HEK293 (cell line): ENCODE measurements at regions not wholly inside any gene's neighbourhood (a gene's known extent, or its start where the extent isn't known, plus 50 kb on each side); places are given as distances from the start of the nearest gene placed in this dataset.

Experiments
- GFI1B ChIP-seq: fragments of 450-650 bp; formaldehyde crosslinking; IDR thresholded peaks from 2 replicates; pipeline ENCODE4 v1.5.1; 2016; ENCODE audit warnings: missing biosample characterization, missing genetic modification characterization
- SALL2 ChIP-seq: fragments of 450-650 bp; formaldehyde crosslinking; IDR thresholded peaks from 2 replicates; pipeline ENCODE4 v1.5.0; 2017; ENCODE audit warnings: missing biosample characterization, mild to moderate bottlenecking, missing genetic modification characterization, borderline replicate concordance
- SP3 ChIP-seq: fragments of 450-650 bp; formaldehyde crosslinking; IDR thresholded peaks from 2 replicates; pipeline ENCODE4 v1.5.1; 2016; ENCODE audit warnings: missing biosample characterization, missing genetic modification characterization
- TRIM28 ChIP-seq: IDR thresholded peaks from 2 replicates; pipeline ENCODE4 v1.6.1; 2011; ENCODE audit warnings: low read length, control low read depth, borderline replicate concordance
- YY2 ChIP-seq: fragments of 450-650 bp; formaldehyde crosslinking; IDR thresholded peaks from 2 replicates; pipeline ENCODE4 v1.5.1; 2016; ENCODE audit warnings: missing biosample characterization, missing genetic modification characterization
- ZBTB21 ChIP-seq: fragments of 450-650 bp; formaldehyde crosslinking; IDR thresholded peaks from 2 replicates; pipeline ENCODE4 v1.5.1; 2017; ENCODE audit warnings: missing biosample characterization, missing genetic modification characterization
- ZBTB49 ChIP-seq: fragments of 450-650 bp; formaldehyde crosslinking; IDR thresholded peaks from 2 replicates; pipeline ENCODE4 v1.5.1; 2016; ENCODE audit warnings: missing biosample characterization, missing genetic modification characterization, low read depth
- ZNF114 ChIP-seq: fragments of 450-650 bp; formaldehyde crosslinking; IDR thresholded peaks from 2 replicates; pipeline ENCODE4 v1.5.0; 2017; ENCODE audit warnings: missing biosample characterization, missing genetic modification characterization
- ZNF155 ChIP-seq: fragments of 450-650 bp; formaldehyde crosslinking; IDR thresholded peaks from 2 replicates; pipeline ENCODE4 v1.5.1; 2016; ENCODE audit warnings: missing biosample characterization, missing genetic modification characterization
- ZNF19 ChIP-seq: fragments of 450-650 bp; formaldehyde crosslinking; IDR thresholded peaks from 2 replicates; pipeline ENCODE4; 2016; ENCODE audit warnings: missing biosample characterization, missing genetic modification characterization, low read depth
- ZNF2 ChIP-seq: fragments of 450-650 bp; formaldehyde crosslinking; IDR thresholded peaks from 2 replicates; pipeline ENCODE4 v1.5.1; 2016; ENCODE audit warnings: missing biosample characterization, missing genetic modification characterization
- ZNF239 ChIP-seq: fragments of 450-650 bp; formaldehyde crosslinking; IDR thresholded peaks from 2 replicates; pipeline ENCODE4 v1.5.1; 2016; ENCODE audit warnings: missing biosample characterization, missing genetic modification characterization
- ZNF292 ChIP-seq: fragments of 450-650 bp; formaldehyde crosslinking; IDR thresholded peaks from 2 replicates; pipeline ENCODE4 v1.5.1; 2016; ENCODE audit warnings: low read depth, missing biosample characterization, missing genetic modification characterization, borderline replicate concordance
- ZNF324 ChIP-seq: fragments of 450-650 bp; formaldehyde crosslinking; IDR thresholded peaks from 2 replicates; pipeline ENCODE4 v1.5.1; 2016; ENCODE audit warnings: missing biosample characterization, missing genetic modification characterization
- ZNF391 ChIP-seq: fragments of 450-650 bp; formaldehyde crosslinking; IDR thresholded peaks from 2 replicates; pipeline ENCODE4 v1.5.1; 2016; ENCODE audit warnings: low read depth, missing biosample characterization, missing genetic modification characterization, borderline replicate concordance
- ZNF394 ChIP-seq: fragments of 450-650 bp; formaldehyde crosslinking; IDR thresholded peaks from 2 replicates; pipeline ENCODE4 v1.5.1; 2016; ENCODE audit warnings: missing biosample characterization, missing genetic modification characterization, mild to moderate bottlenecking, moderate library complexity, borderline replicate concordance
- ZNF416 ChIP-seq: fragments of 450-650 bp; formaldehyde crosslinking; IDR thresholded peaks from 2 replicates; pipeline ENCODE4 v1.5.1; 2016; ENCODE audit warnings: missing biosample characterization, missing genetic modification characterization
- ZNF513 ChIP-seq: fragments of 450-650 bp; IDR thresholded peaks from 2 replicates; pipeline ENCODE4 v1.5.1; 2018; ENCODE audit warnings: missing biosample characterization, missing genetic modification characterization
- ZNF596 ChIP-seq: fragments of 450-650 bp; IDR thresholded peaks from 2 replicates; pipeline ENCODE4 v1.5.0; 2018; ENCODE audit warnings: missing biosample characterization, mild to moderate bottlenecking, missing genetic modification characterization, moderate library complexity
- ZNF629 ChIP-seq: fragments of 450-650 bp; formaldehyde crosslinking; IDR thresholded peaks from 2 replicates; pipeline ENCODE4 v1.5.1; 2017; ENCODE audit warnings: missing biosample characterization, missing genetic modification characterization
- ZNF670 ChIP-seq: fragments of 450-650 bp; formaldehyde crosslinking; IDR thresholded peaks from 2 replicates; pipeline ENCODE4 v1.5.1; 2016; ENCODE audit warnings: missing biosample characterization, missing genetic modification characterization, low read depth
- ZSCAN16 ChIP-seq: fragments of 450-650 bp; formaldehyde crosslinking; IDR thresholded peaks from 2 replicates; pipeline ENCODE4 v1.5.1; 2016; ENCODE audit warnings: missing biosample characterization, missing genetic modification characterization
- ZSCAN4 ChIP-seq: fragments of 450-650 bp; formaldehyde crosslinking; IDR thresholded peaks from 2 replicates; pipeline ENCODE4 v1.5.1; 2017; ENCODE audit warnings: missing biosample characterization, missing genetic modification characterization
- TF ChIP-seq, protein P1 (sequence below): fragments of 450-650 bp; formaldehyde crosslinking; IDR thresholded peaks from 2 replicates; pipeline ENCODE4 v1.5.1; 2016; ENCODE audit warnings: missing biosample characterization, missing genetic modification characterization
- TF ChIP-seq, protein P2 (sequence below): sonication (generic); formaldehyde crosslinking; IDR thresholded peaks from 2 replicates; pipeline ENCODE4 v1.8.1; 2022; ENCODE audit warnings: mild to moderate bottlenecking, moderate library complexity, missing genetic modification reagents
- TF ChIP-seq, protein P3 (sequence below): fragments of 450-650 bp; formaldehyde crosslinking; IDR thresholded peaks from 2 replicates; pipeline ENCODE4 v1.5.1; 2016; ENCODE audit warnings: missing biosample characterization, missing genetic modification characterization
- TF ChIP-seq, protein P4 (sequence below): fragments of 450-650 bp; formaldehyde crosslinking; IDR thresholded peaks from 2 replicates; pipeline ENCODE4 v1.5.1; 2017; ENCODE audit warnings: missing biosample characterization, missing genetic modification characterization

GRCh38 chr5:125176005-125176390 is 429.6 kb upstream of the ZNF608 start (continued):
- TF ChIP-seq ZNF416 (no peak), SALL2 (tag by site-specific recombination) (no peak), ZBTB49 (tag by site-specific recombination) (no peak), ZSCAN4 (tag by site-specific recombination) (0 out of 2 replicates have a peak, but pooled peaks have one; percentile 18), ZSCAN16 (tag by site-specific recombination) (no peak), ZNF155 (tag by site-specific recombination) (no peak), SP3 (tag by site-specific recombination) (no peak), ZNF239 (tag by site-specific recombination) (no peak), ZNF19 (tag by site-specific recombination) (no peak), ZNF670 (no peak), ZNF324 (tag by site-specific recombination) (0 out of 2 replicates have a peak, but pooled peaks have one; percentile 9), ZNF114 (tag by site-specific recombination) (no peak), ZBTB21 (tag by site-specific recombination) (no peak), ZNF394 (tag by site-specific recombination) (no peak), ZNF2 (no peak), YY2 (tag by site-specific recombination) (0 out of 2 replicates have a peak, but pooled peaks have one; percentile 31), ZNF292 (tag by site-specific recombination) (no peak), ZNF629 (tag by site-specific recombination) (peak; percentile 41), TRIM28 (no peak), ZNF513 (tag by site-specific recombination) (no peak), GFI1B (tag by site-specific recombination) (peak; percentile 80; the same call in 1 of the 2 replicates), ZNF391 (tag by site-specific recombination) (no peak), ZNF596 (tag by site-specific recombination) (0 out of 2 replicates have a peak, but pooled peaks have one; percentile 50)
- TF ChIP-seq, protein P1, sequence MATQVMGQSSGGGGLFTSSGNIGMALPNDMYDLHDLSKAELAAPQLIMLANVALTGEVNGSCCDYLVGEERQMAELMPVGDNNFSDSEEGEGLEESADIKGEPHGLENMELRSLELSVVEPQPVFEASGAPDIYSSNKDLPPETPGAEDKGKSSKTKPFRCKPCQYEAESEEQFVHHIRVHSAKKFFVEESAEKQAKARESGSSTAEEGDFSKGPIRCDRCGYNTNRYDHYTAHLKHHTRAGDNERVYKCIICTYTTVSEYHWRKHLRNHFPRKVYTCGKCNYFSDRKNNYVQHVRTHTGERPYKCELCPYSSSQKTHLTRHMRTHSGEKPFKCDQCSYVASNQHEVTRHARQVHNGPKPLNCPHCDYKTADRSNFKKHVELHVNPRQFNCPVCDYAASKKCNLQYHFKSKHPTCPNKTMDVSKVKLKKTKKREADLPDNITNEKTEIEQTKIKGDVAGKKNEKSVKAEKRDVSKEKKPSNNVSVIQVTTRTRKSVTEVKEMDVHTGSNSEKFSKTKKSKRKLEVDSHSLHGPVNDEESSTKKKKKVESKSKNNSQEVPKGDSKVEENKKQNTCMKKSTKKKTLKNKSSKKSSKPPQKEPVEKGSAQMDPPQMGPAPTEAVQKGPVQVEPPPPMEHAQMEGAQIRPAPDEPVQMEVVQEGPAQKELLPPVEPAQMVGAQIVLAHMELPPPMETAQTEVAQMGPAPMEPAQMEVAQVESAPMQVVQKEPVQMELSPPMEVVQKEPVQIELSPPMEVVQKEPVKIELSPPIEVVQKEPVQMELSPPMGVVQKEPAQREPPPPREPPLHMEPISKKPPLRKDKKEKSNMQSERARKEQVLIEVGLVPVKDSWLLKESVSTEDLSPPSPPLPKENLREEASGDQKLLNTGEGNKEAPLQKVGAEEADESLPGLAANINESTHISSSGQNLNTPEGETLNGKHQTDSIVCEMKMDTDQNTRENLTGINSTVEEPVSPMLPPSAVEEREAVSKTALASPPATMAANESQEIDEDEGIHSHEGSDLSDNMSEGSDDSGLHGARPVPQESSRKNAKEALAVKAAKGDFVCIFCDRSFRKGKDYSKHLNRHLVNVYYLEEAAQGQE: no peak
- TF ChIP-seq, protein P2, sequence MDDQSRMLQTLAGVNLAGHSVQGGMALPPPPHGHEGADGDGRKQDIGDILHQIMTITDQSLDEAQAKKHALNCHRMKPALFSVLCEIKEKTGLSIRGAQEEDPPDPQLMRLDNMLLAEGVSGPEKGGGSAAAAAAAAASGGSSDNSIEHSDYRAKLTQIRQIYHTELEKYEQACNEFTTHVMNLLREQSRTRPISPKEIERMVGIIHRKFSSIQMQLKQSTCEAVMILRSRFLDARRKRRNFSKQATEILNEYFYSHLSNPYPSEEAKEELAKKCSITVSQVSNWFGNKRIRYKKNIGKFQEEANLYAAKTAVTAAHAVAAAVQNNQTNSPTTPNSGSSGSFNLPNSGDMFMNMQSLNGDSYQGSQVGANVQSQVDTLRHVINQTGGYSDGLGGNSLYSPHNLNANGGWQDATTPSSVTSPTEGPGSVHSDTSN (CRISPR knock-in tag): no peak
- TF ChIP-seq, protein P3, sequence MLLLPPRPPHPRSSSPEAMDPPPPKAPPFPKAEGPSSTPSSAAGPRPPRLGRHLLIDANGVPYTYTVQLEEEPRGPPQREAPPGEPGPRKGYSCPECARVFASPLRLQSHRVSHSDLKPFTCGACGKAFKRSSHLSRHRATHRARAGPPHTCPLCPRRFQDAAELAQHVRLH (tag by site-specific recombination): 0 out of 2 replicates have a peak, but pooled peaks have one; percentile 9
- TF ChIP-seq, protein P4, sequence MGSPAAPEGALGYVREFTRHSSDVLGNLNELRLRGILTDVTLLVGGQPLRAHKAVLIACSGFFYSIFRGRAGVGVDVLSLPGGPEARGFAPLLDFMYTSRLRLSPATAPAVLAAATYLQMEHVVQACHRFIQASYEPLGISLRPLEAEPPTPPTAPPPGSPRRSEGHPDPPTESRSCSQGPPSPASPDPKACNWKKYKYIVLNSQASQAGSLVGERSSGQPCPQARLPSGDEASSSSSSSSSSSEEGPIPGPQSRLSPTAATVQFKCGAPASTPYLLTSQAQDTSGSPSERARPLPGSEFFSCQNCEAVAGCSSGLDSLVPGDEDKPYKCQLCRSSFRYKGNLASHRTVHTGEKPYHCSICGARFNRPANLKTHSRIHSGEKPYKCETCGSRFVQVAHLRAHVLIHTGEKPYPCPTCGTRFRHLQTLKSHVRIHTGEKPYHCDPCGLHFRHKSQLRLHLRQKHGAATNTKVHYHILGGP (tag by site-specific recombination): peak; percentile 89
